ENCODE measurements at regions not wholly inside any gene's neighbourhood (a gene's known extent, or its start where the extent isn't known, plus 50 kb on each side); places are given as distances from the start of the nearest gene placed in this dataset.
"Not testable (repeated sequence)": the region's sequence is repeated elsewhere in the genome, so short reads cannot be mapped to it uniquely, and the experiment has no call there.

GRCh38 chr18:78455386-78455785, 524.2 kb upstream of the SALL3 start:
- DNase-seq, result no peak

- DNase-seq, result no peak
These were observed 522.6 kb upstream of the SALL3 start for GRCh38 chr18:78457011-78457410.

GRCh38 chr18:78457731-78458130, 521.9 kb upstream of the SALL3 start:
- no peak for DNase-seq

DNA sequence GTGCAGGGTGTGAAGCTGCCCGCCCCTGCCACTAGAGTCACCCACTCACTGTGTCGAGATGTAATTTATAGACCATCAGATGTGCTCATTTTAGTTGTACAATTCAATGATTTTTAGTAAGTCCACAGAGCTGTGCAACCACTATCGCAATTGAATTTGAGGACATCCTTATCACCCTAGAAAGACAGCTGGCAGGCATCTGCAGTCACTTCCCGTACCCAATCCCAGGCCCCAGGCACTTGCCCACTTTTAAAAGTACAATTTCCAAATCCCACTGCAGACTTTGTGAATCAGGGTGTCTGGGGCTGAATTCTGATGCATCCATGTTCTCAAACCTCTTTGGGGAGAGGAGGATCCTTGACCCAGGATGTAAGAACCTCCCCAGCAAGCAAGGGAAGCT, 521.3 kb upstream of the SALL3 start:
- no peak for DNase-seq

DNA sequence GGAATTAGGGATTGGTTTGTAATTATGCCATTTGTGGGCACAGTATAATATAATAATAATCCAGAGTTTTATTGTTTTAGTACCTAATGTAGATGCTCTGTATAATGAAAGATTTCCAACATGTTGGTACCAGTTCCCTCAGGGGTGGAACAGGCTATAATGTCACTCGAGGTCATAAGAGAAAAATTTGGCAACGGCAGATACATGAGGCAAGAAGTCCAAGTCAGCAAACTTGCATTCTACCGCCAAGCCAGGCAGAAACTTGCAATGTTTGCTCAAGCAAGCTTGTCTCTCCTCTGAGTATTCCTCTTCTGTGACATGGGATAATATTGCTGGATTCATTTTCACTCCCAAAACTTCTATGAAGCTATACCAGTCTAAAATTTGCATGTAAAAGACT, 520.0 kb upstream of the SALL3 start:
- no peak for DNase-seq

GRCh38 chr18:78460558-78460957, 519.1 kb upstream of the SALL3 start:
- no peak for DNase-seq

DNA sequence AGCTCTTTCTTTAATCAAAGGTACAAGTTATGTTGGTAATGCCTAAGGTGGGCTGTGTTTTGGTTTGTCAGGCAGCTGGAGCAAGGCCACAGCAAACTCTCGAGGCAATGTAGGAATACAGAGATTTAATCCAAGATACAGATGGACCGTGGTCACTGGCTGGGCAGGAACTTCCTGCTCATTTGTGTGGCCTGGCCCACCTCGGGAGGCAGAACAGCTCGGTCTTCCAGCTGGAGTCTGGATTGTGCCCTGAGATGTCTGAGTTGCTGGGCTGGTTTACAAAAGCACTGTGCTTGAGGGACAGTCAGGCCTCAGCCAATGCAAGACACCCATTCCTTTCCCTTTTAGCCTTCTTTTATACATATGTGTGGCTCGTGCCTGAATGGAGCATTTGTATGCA, 506.1 kb upstream of the SALL3 start:
- no peak for DNase-seq

GRCh38 chr18:78477840-78478239, 501.8 kb upstream of the SALL3 start:
- DNase-seq, result no peak

DNA sequence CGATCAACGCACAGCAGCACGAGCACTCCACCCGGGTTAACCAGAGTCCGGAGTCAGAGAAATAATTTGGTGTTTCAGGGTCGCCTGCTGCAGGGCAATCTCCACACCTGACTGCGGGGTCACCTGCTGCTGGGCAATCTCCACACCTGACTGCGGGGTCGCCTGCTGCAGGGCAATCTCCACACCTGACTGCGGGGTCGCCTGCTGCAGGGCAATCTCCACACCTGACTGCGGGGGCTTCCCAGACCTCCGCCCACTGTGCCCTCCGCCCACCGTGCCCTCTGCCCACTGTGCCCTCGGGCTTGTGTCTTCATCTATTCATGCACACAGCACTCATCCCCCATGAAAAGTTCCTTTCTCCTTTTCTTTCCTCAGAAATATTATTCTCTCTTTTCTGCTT, 500.2 kb upstream of the SALL3 start:
- no peak for DNase-seq

DNA sequence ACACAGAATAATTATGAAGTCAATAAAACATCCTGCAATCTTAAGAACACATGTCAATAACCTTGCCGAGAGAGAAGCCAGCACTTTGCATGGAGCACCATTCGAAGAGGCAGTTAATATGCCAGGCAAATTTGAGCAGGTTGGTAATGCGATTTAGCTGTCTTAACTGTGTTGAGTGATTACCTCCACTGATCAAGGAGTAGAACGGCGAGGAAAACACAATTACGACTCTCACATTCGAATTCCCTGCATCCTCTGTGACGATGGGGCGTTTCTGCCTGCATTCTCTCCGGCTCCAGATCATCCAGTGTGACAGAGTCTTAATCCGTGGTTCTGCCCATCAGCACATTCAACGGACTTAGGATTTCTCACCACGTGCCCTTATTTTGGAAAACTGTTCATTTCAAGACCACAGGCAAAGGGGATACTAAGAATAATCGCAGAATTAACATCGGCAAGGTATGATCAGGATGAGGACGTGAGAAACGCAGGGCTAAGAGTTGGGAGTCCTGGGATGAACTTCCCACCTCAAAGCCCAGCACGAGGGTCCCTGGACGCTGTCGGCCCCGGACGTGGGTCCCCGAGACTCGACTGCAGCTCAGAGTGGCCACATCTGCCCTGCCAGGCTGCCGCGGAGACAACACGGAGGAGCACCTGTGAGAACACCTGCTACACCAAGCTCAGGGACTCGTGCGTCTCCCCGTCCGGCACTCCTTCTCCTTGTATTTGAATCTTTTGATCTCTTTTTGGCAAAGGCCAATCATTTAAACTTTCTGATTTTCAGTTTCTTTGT, 499.2 kb upstream of the SALL3 start:
- no peak for DNase-seq

DNA sequence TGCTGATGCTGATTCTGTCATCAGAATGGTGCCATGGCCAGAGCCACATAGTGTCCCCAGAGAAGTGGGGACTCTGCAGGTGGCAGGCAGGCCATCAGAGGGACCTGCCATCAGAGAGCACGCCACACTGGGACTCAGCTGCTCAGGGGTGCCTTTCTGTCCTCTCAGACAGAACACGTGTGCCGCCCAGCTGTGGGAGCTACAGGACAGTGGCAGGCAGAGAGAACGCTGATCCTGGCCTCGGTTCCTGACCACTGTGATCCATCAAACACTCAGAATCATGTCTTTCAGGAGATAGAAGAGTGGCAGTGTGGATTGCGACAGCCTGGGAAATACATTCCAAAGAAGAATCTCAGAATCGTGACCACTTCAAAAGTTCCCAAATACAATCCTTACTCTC, 497.2 kb upstream of the SALL3 start:
- DNase-seq, result no peak

GRCh38 chr18:78487649-78488048, 492.0 kb upstream of the SALL3 start:
- no peak for DNase-seq

DNA sequence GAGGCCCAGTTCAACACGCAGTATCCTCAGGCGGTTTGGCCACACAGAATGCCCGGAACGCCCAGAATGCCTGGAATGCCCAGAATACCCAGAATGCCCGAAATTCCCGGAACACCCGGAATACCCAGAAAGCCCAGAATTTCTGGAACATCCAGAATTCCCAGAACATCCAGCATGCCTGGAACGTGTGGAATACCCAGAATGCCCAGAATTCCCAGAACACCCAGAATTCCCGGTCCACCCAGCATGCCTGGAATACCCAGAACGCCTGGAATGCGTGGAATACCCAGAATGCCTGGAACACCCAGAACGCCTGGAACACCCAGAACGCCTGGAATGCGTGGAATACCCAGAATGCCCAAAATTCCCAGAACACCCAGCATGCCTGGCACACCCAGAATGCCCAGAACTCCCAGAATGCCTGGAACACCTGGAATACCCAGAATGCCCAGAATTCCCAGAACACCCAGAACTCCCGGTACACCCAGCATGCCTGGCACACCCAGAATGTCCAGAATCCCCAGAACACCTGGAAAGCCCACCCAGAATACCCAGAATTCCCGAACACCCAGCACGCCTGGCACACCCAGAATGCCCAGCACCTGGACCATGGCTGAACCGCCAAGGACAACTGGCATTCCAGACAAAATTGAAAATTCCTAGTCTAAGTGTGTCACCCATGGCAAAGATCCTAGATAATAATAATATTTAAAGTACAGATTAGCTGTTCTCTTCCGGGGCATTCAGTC, 487.4 kb upstream of the SALL3 start:
- no peak for DNase-seq

GRCh38 chr18:78492813-78493371, 486.7 kb upstream of the SALL3 start:
- DNase-seq, result no peak

DNA sequence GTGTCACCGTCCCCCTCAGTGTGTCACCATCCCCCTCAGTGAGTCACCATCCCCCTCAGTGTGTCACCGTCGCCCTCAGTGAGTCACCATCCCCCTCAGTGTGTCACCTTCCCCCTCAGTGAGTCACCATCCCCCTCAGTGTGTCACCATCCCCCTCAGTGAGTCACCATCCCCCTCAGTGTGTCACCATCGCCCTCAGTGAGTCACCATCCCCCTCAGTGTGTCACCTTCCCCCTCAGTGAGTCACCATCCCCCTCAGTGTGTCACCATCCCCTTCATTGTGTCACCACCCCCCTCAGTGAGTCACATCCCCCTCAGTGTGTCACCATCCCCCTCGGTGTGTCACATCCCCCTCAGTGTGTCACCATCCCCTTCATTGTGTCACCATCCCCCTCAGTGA, 486.1 kb upstream of the SALL3 start:
- not testable (repeated sequence) for DNase-seq

- DNase-seq, result no peak
These were observed 485.2 kb upstream of the SALL3 start for GRCh38 chr18:78494204-78495085.

DNA sequence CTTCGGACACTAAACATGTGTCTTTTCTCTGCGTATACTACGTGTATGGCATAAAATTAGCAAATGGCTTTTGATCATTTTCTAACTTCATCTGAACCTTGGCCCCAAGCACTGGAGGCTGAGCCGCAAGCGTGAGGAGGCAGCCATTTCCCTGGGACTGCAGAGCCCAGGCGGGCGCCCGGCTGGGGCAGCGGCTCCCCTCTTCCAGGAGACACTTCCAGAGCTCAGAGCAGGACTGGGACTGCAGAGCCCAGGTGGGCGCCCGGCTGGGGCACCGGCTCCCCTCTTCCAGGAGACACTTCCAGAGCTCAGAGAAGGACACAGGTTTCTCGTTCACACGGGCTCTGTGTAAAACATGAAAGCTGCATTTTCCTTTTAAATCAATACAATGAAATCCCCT, 484.1 kb upstream of the SALL3 start:
- no peak for DNase-seq

DNA sequence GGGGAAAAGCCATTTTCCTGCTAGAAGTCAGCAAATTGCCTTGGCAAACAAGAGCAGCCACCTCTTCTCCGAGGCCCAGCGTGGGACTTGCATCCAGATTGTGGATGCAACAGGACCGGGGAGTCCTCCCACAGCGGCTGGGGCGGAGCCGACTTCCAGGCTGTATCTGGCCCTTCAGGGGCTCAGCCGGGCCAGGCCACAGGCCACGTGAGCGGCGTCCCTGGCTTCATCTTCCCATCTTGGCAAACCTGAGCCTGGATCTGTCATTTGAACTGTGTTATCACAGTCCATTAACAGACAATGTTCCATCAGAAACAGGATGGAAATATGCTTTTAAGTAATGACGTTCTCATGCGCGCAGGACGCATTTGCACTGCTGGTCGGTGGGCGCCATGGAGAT, 483.5 kb upstream of the SALL3 start:
- no peak for DNase-seq

GRCh38 chr18:78497641-78498040, 482.0 kb upstream of the SALL3 start:
- no peak for DNase-seq

- no peak for DNase-seq
These were observed 480.0 kb upstream of the SALL3 start for GRCh38 chr18:78499586-78499985.

GRCh38 chr18:78501251-78501650, 478.4 kb upstream of the SALL3 start:
- DNase-seq, result no peak

DNA sequence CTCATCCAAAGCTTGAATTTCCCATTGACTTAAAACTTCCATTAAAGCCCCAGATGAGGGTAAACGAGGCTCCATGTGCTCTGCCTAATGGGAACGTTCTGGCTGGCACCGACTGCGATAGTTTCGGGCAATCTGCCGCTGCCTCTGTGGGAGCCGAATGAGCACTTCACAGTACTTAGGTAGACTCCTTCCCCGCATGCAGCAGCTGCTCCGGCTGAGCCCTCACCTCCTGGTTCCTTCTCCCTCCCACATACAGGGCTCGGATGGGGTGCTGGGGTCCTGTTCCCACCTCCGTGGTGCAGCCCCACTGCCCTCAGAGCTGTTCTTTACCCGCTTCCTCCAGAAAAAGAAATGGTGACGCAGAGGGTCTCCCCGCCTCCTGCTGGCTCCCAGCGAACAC, 476.5 kb upstream of the SALL3 start:
- no peak for DNase-seq

All from renal pelvis (tissue), 1 donor.